ENCODE measurements at regions not wholly inside any gene's neighbourhood (a gene's known extent, or its start where the extent isn't known, plus 50 kb on each side); places are given as distances from the start of the nearest gene placed in this dataset.

DNA sequence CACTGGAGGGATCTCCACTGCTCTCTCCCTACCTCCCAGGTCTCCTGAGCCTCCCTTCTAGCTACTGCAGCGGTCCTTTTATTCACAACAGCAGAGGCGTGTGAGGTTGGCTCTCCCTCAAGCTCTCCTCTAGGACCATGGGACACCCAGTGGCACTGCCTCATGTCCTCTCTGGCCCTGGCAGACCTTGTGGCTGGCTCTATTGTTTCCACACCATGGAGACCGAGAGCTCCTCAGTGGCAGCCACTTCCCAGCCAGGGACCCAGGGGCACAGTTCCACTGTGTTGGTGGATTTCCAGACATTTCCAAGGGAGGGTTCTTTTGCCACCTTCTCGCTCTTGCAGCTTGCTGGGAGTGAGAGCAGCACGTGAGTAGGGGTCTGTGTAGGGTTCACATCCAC, 204.9 kb downstream of the AXIN2 start:
- DNase-seq = no peak

DNA sequence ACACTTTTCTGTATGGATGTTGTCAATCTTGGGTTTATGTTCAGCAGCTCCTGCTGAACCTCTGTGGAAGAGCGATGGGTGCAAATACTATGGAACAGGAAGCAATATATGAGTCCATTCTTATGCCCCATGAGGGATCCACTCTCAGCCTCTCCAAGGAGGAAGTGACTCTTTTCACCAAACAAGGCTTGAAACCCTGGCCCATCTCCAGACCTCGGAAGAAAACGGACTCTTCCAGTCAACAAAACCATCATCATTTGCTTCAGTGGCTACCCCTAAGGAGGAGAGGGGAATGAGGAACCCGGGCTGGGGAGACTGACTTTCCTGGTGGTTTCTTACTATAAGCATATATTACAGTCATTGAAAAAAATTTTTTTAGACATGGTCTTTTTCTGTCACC, 206.2 kb downstream of the AXIN2 start:
- ATAC-seq = peak; percentile 31
- intact Hi-C loops (cut with DNase I, micrococcal nuclease) = no loop called here

More for the DNA sequence above, 204.9 kb downstream of the AXIN2 start:
- TF ChIP-seq, protein P1, sequence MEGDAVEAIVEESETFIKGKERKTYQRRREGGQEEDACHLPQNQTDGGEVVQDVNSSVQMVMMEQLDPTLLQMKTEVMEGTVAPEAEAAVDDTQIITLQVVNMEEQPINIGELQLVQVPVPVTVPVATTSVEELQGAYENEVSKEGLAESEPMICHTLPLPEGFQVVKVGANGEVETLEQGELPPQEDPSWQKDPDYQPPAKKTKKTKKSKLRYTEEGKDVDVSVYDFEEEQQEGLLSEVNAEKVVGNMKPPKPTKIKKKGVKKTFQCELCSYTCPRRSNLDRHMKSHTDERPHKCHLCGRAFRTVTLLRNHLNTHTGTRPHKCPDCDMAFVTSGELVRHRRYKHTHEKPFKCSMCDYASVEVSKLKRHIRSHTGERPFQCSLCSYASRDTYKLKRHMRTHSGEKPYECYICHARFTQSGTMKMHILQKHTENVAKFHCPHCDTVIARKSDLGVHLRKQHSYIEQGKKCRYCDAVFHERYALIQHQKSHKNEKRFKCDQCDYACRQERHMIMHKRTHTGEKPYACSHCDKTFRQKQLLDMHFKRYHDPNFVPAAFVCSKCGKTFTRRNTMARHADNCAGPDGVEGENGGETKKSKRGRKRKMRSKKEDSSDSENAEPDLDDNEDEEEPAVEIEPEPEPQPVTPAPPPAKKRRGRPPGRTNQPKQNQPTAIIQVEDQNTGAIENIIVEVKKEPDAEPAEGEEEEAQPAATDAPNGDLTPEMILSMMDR (IDR thresholded peaks at IDR 0.05) = no peak
- no peak for ATAC-seq
- no peaks in the 10 kb centered on the region for H3K9me3 ChIP-seq
- no peaks in the 10 kb centered on the region for H3K36me3 ChIP-seq (ENCODE audit: low read depth)
- intact Hi-C loops (cut with DNase I, micrococcal nuclease) = no loop called here
- H3K4me1 ChIP-seq (ENCODE audit: low read depth) = peaks cover 8% of the 10 kb centered on the region
- H3K4me3 ChIP-seq = no peak overlapping the region

DNA sequence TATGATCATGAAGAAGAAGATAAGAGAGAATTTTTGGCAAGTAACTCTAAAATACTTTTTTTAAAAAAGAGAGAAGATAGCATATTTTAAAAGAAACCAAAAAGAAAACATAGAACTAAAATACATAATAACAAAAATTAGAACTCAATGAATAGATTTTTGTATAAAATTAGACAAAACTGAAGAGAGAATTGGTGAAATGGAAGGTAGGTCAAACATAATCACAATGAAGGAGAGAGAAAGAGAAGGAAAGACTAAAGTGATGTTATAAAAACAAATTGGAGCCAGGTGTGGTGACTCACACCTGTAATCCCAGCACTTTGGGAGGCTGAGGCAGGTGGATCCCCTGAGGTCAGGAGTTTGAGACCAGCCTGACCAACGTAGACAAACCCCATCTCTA, 211.5 kb downstream of the AXIN2 start:
- no peak for DNase-seq
- H3K9me3 ChIP-seq = peaks cover 2% of the 10 kb centered on the region
- intact Hi-C loops (cut with DNase I, micrococcal nuclease) = no loop called here
- no peaks in the 10 kb centered on the region for H3K4me1 ChIP-seq (ENCODE audit: low read depth)
- no peaks in the 10 kb centered on the region for H3K36me3 ChIP-seq (ENCODE audit: low read depth)
- H3K4me3 ChIP-seq = no peak overlapping the region
- TF ChIP-seq, protein P1 (IDR thresholded peaks at IDR 0.05) = no peak
- no peak for ATAC-seq

More for the DNA sequence above, 206.2 kb downstream of the AXIN2 start:
- TF ChIP-seq, protein P1 (IDR thresholded peaks at IDR 0.05) = no peak
- Histone ChIP-seq H3K9me3 (no peaks in the 10 kb centered on the region), H3K4me1 (ENCODE audit: low read depth) (no peaks in the 10 kb centered on the region), H3K36me3 (ENCODE audit: low read depth) (no peaks in the 10 kb centered on the region), H3K4me3 (no peak overlapping the region)
- no peak for DNase-seq

DNA sequence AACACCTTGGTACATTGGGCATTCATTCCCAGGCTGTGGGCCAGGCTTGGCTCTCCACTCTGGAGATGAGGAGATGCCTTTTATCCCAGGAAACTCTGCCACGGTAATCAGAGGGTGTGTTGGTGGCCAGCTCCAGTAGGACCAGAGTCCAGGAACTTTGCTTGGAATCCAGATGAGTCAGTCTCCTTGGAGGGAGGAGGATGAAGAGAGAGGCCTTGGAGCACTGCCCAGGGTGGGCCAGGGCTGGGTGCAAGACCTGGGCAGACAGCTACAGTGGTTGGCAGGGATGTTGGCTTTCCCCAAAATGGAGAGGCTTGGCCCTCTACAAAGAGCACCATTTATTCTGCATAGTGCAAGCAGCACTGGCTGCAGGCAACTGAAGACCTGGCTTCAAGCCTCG, 209.0 kb downstream of the RGS9 start:
- intact Hi-C loops (cut with DNase I, micrococcal nuclease) = no loop called here
- TF ChIP-seq, protein P1 (IDR thresholded peaks at IDR 0.05) = no peak
- DNase-seq = no peak
- ATAC-seq = peak; percentile 75
- H3K4me1 ChIP-seq (ENCODE audit: low read depth) = no peaks in the 10 kb centered on the region
- no peak overlapping the region for H3K4me3 ChIP-seq
- peaks cover 2% of the 10 kb centered on the region for H3K9me3 ChIP-seq
- H3K36me3 ChIP-seq (ENCODE audit: low read depth) = no peaks in the 10 kb centered on the region

DNA sequence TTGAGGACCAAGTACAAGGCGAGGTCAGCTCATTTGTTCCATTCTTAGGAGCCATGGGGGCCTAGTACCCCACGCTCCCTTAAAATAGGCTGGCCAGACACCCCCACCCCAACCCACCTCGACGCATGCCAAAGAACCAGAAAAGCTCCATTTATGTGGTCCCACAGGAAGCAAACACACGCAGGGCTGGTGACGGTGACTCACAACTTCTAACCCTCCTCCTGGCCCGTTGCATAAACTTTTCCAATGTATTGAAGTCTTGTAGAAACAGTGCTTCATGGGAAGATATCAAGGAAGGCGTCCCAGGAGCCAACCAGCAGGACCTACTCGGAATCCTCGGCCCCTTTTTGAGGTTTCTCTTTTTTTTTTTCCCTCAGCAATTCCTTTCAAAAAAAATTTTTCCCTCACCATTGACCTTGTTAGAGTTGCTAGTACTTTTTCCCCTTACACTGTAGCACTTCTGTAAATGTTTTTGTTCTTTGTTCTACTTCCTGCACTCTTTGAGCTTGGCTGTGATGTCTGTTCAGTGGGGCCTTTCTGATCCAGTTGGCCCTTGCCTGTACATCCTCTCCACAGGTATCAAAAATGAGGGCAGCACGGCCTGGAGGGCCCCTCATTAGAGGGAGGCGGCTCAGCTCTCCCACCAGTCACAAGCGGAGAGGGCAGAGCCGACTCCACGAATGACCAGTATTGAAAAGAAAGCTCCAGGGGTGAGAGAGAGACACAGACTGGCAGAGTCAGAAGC, 208.3 kb downstream of the RGS9 start:
- ATAC-seq = no peak
- H3K4me3 ChIP-seq = no peak overlapping the region
- no peak for DNase-seq
- H3K36me3 ChIP-seq (ENCODE audit: low read depth) = no peaks in the 10 kb centered on the region
- intact Hi-C loops (cut with DNase I, micrococcal nuclease) = no loop called here
- TF ChIP-seq, protein P1 (IDR thresholded peaks at IDR 0.05) = no peak
- no peaks in the 10 kb centered on the region for H3K4me1 ChIP-seq (ENCODE audit: low read depth)
- H3K9me3 ChIP-seq = peaks cover 4% of the 10 kb centered on the region

Measured in mucosa of descending colon (tissue), 3 donors.